HG03135 (cell line): ENCODE measurements at regions not wholly inside any gene's neighbourhood (a gene's known extent, or its start where the extent isn't known, plus 50 kb on each side); places are given as distances from the start of the nearest gene placed in this dataset.

Experiments used
- ATAC-seq: cut with Tn5 transposase; IDR thresholded peaks from one replicate; pipeline ENCODE4 v1.9.1; 2021; ENCODE audit warnings: mild to moderate bottlenecking, moderate library complexity; ENCODE audit not compliant: unreplicated experiment

GRCh38 chr15:60093273-60094067, 89.4 kb downstream of the FOXB1 start:
- no peak for ATAC-seq

- ATAC-seq: no peak
Observed at GRCh38 chr15:60095711-60096110, 91.6 kb downstream of the FOXB1 start.

GRCh38 chr15:60096157-60096556, 92.0 kb downstream of the FOXB1 start:
- ATAC-seq: no peak

- ATAC-seq: no peak
Observed at GRCh38 chr15:60101416-60101815, 97.3 kb downstream of the FOXB1 start.

GRCh38 chr15:60102748-60103147, 98.6 kb downstream of the FOXB1 start:
- ATAC-seq: no peak

- no peak for ATAC-seq
Observed at GRCh38 chr15:60110909-60111308, 106.8 kb downstream of the FOXB1 start.

GRCh38 chr15:60115579-60116380, 111.7 kb downstream of the FOXB1 start:
- ATAC-seq: no peak

GRCh38 chr15:60116456-60117089, 112.5 kb downstream of the FOXB1 start:
- ATAC-seq: no peak

GRCh38 chr15:60118146-60118545, 114.0 kb downstream of the FOXB1 start:
- ATAC-seq: no peak

GRCh38 chr15:60118626-60119025, 114.5 kb downstream of the FOXB1 start:
- no peak for ATAC-seq

GRCh38 chr15:60119101-60119500, 115.0 kb downstream of the FOXB1 start:
- ATAC-seq: no peak

GRCh38 chr15:60120100-60120499, 116.0 kb downstream of the FOXB1 start:
- ATAC-seq: no peak

GRCh38 chr15:60121845-60122244, 117.7 kb downstream of the FOXB1 start:
- no peak for ATAC-seq

- no peak for ATAC-seq
Observed at GRCh38 chr15:60122691-60123090, 118.6 kb downstream of the FOXB1 start.

- ATAC-seq: no peak
Observed at GRCh38 chr15:60124460-60125070, 120.5 kb downstream of the FOXB1 start.

- ATAC-seq: no peak
Observed at GRCh38 chr15:60125334-60125733, 121.2 kb downstream of the FOXB1 start.

- no peak for ATAC-seq
Observed at GRCh38 chr15:60126200-60126599, 122.1 kb downstream of the FOXB1 start.

GRCh38 chr15:60126661-60127060, 122.5 kb downstream of the FOXB1 start:
- ATAC-seq: no peak

GRCh38 chr15:60128000-60128376, 123.9 kb downstream of the FOXB1 start:
- ATAC-seq: no peak

GRCh38 chr15:60128710-60129109, 124.6 kb downstream of the FOXB1 start:
- ATAC-seq: no peak

GRCh38 chr15:60130398-60130797, 126.3 kb downstream of the FOXB1 start:
- ATAC-seq: no peak
